H1 (cell line): ENCODE measurements at regions not wholly inside any gene's neighbourhood (a gene's known extent, or its start where the extent isn't known, plus 50 kb on each side); places are given as distances from the start of the nearest gene placed in this dataset.

ENCODE experiments used
- CHD7 ChIP-seq: fragments of 300-600 bp; sonication (generic); IDR thresholded peaks from 2 replicates; pipeline ENCODE4 v1.7.1; 2012; ENCODE audit warnings: low read length, moderate library complexity, mild to moderate bottlenecking, inconsistent platforms; ENCODE audit not compliant: insufficient replicate concordance
- MAFK ChIP-seq: IDR thresholded peaks from 2 replicates; pipeline ENCODE4 v1.6.1; 2012; ENCODE audit warnings: low read depth, mild to moderate bottlenecking, improper control_type of control experiment, low read length

DNA sequence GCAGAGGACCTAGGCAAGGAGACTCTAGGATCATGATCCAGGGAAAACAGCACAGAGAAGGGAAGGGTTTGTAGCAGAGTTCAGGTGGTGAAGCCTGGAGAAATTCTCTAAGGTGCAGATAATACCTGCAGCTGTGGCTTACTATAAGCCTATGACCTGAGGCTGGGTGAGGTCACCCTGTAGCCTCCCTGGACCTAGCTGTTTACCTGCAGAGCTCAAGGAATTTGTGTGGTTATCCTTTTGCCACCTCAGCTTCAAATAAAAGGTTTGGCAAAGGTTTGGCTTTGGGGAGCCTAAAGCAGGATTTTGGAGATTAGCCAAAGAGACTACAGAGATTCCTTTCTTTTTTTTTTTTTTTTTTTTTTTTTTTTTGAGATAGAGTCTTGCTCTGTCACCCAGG is 79.5 kb upstream of the ZNF648 start (continued):
- no peak for TF ChIP-seq CHD7
- no peak for TF ChIP-seq MAFK
